Loucy (cell line): ENCODE measurements at regions not wholly inside any gene's neighbourhood (a gene's known extent, or its start where the extent isn't known, plus 50 kb on each side); places are given as distances from the start of the nearest gene placed in this dataset.

ENCODE experiments used
- H2AFZ ChIP-seq: fragments of 200-600 bp; sonication (generic); 2 replicates; pipeline ENCODE4 v1.6.0; 2016; ENCODE audit warnings: antibody characterized with exemption, mild to moderate bottlenecking, low read length, moderate library complexity
- H3F3A ChIP-seq: fragments of 200-600 bp; 2 replicates; pipeline ENCODE4 v1.6.0; 2016; ENCODE audit warnings: antibody characterized with exemption, low read depth, mild to moderate bottlenecking
- H3K27me3 ChIP-seq: fragments of 200-600 bp; sonication (generic); 2 replicates; pipeline ENCODE4 v1.6.1; 2014; ENCODE audit warnings: low read length, mild to moderate bottlenecking; ENCODE audit not compliant: insufficient read depth, poor library complexity, severe bottlenecking
- H3K36me3 ChIP-seq: fragments of 200-600 bp; sonication (generic); 2 replicates; pipeline ENCODE4 v1.6.1; 2016; ENCODE audit warnings: low read length; ENCODE audit not compliant: insufficient read depth
- H3K4me1 ChIP-seq: fragments of 200-600 bp; sonication (generic); 2 replicates; pipeline ENCODE4 v1.5.1; 2014; ENCODE audit warnings: low read length, mild to moderate bottlenecking; ENCODE audit not compliant: insufficient read depth, poor library complexity, severe bottlenecking
- H3K4me2 ChIP-seq: fragments of 200-600 bp; sonication (generic); 2 replicates; pipeline ENCODE4 v1.6.0; 2014; ENCODE audit warnings: antibody characterized with exemption, low read length, low read depth, mild to moderate bottlenecking; ENCODE audit not compliant: poor library complexity, severe bottlenecking
- H3K4me3 ChIP-seq: fragments of 200-600 bp; sonication (generic); 2 replicates; pipeline ENCODE4 v1.5.1; 2014; ENCODE audit warnings: low read length, mild to moderate bottlenecking, mixed read lengths; ENCODE audit not compliant: poor library complexity, severe bottlenecking
- H3K79me2 ChIP-seq: fragments of 200-600 bp; sonication (generic); 2 replicates; pipeline ENCODE4 v1.6.1; 2014; ENCODE audit warnings: low read length; ENCODE audit not compliant: insufficient read depth
- H3K9ac ChIP-seq: fragments of 200-600 bp; sonication (generic); 2 replicates; pipeline ENCODE4 v1.6.0; 2014; ENCODE audit warnings: mild to moderate bottlenecking, low read depth, low read length, moderate library complexity; ENCODE audit not compliant: poor library complexity, severe bottlenecking
- H3K9me2 ChIP-seq: fragments of 200-600 bp; sonication (generic); replicated peaks from 2 replicates; pipeline ENCODE4 v1.6.1; 2016; ENCODE audit warnings: low read depth, low read length, mixed read lengths
- H3K9me3 ChIP-seq: fragments of 200-600 bp; sonication (generic); 2 replicates; pipeline ENCODE4 v1.6.1; 2014; ENCODE audit warnings: mild to moderate bottlenecking, antibody characterized with exemption, low read length, low read depth; ENCODE audit not compliant: insufficient read depth
- H4K20me1 ChIP-seq: fragments of 200-600 bp; sonication (generic); 2 replicates; pipeline ENCODE4 v1.6.0; 2014; ENCODE audit warnings: antibody characterized with exemption, low read length, mild to moderate bottlenecking; ENCODE audit not compliant: insufficient read depth, poor library complexity, severe bottlenecking
- CTCF ChIP-seq: fragments of 200-600 bp; sonication (generic); conservative IDR thresholded peaks from 2 replicates; pipeline ENCODE4 v1.5.1; 2014; ENCODE audit warnings: mild to moderate bottlenecking, antibody characterized with exemption, low read length
- EZH2phosphoT487 ChIP-seq: fragments of 200-600 bp; IDR thresholded peaks from 2 replicates; pipeline ENCODE4 v1.6.1; 2018; ENCODE audit warnings: antibody characterized with exemption, mild to moderate bottlenecking, moderate library complexity, borderline replicate concordance

GRCh38 chr1:5594056-5594956 lies 397.9 kb downstream of the NPHP4 start:
- Histone ChIP-seq H3K9ac (no peak overlapping the region), H2AFZ (no peak overlapping the region), H3K9me2 (no peaks in the 10 kb centered on the region), H3K4me1 (no peaks in the 10 kb centered on the region), H3K4me2 (no peak overlapping the region), H4K20me1 (no peaks in the 10 kb centered on the region), H3F3A (no peaks in the 10 kb centered on the region), H3K36me3 (no peaks in the 10 kb centered on the region), H3K79me2 (no peaks in the 10 kb centered on the region), H3K4me3 (no peak overlapping the region), H3K9me3 (peaks cover 14% of the 10 kb centered on the region; the same call in 1 of the 2 replicates), H3K27me3 (no peaks in the 10 kb centered on the region)
- TF ChIP-seq EZH2phosphoT487, result no peak
- no peak for TF ChIP-seq CTCF

- TF ChIP-seq CTCF (no peak), EZH2phosphoT487 (no peak)
- H3K9me2 ChIP-seq, result no peaks in the 10 kb centered on the region
- H3K4me2 ChIP-seq, result no peak overlapping the region
- no peaks in the 10 kb centered on the region for H4K20me1 ChIP-seq
- no peaks in the 10 kb centered on the region for H3K79me2 ChIP-seq
- H3F3A ChIP-seq, result no peaks in the 10 kb centered on the region
- H3K9ac ChIP-seq, result no peak overlapping the region
- H3K4me1 ChIP-seq, result no peaks in the 10 kb centered on the region
- H3K9me3 ChIP-seq, result peaks cover 14% of the 10 kb centered on the region; the same call in 1 of the 2 replicates
- no peak overlapping the region for H3K4me3 ChIP-seq
- H2AFZ ChIP-seq, result no peak overlapping the region
- no peaks in the 10 kb centered on the region for H3K36me3 ChIP-seq
- H3K27me3 ChIP-seq, result no peaks in the 10 kb centered on the region
These were observed 401.5 kb downstream of the NPHP4 start for GRCh38 chr1:5590717-5591116.

- no peaks in the 10 kb centered on the region for H4K20me1 ChIP-seq
- H3K36me3 ChIP-seq, result no peaks in the 10 kb centered on the region
- no peak overlapping the region for H3K4me2 ChIP-seq
- H3K79me2 ChIP-seq, result no peaks in the 10 kb centered on the region
- H2AFZ ChIP-seq, result no peak overlapping the region
- no peaks in the 10 kb centered on the region for H3K4me1 ChIP-seq
- H3K9me3 ChIP-seq, result peaks cover 6% of the 10 kb centered on the region; the same call in 1 of the 2 replicates
- no peak for TF ChIP-seq CTCF
- no peak for TF ChIP-seq EZH2phosphoT487
- no peaks in the 10 kb centered on the region for H3K9me2 ChIP-seq
- H3K27me3 ChIP-seq, result no peaks in the 10 kb centered on the region
- no peaks in the 10 kb centered on the region for H3F3A ChIP-seq
- H3K4me3 ChIP-seq, result no peak overlapping the region
- no peak overlapping the region for H3K9ac ChIP-seq
These were observed 405.6 kb downstream of the NPHP4 start for GRCh38 chr1:5586629-5587028.
